ENCODE measurements at regions not wholly inside any gene's neighbourhood (a gene's known extent, or its start where the extent isn't known, plus 50 kb on each side); places are given as distances from the start of the nearest gene placed in this dataset.

DNA sequence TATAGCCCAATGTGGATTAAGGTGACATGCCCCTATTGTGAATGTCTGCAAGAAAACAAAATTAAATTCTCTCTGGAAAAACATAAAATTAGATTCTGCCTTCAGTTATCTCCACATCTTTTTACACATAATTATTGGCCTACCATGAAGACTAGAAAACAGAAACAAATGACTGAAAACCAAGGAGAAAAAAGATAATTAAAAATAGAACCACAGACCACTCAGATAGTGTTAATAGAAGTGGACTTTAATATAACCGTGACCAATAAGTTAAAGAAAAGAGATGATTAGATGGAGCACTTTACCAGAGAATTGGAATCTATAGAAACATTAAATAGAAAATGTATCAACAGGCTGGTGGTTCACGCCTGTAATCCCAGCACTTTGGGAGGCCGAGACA, 445.7 kb downstream of the EPM2A start:
- DNase-seq = no peak

DNA sequence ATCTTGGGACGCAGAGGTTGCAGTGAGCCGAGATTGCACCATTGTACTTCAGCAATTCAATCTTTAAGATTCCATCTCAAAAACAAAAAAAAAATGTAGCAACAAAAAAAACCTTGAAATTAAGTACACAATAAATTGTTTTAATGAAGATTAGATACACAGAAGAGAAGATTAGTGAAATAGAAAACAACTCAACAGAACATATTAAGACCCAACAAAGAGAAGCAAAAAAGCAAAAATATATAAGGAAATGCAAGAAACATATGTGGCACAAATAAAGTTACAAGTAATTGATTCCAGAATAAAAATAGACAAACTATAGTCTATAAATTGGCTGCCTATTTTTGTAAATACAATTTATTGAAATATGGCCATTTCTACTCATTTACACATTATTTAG, 445.2 kb downstream of the EPM2A start:
- no peak for DNase-seq

DNA sequence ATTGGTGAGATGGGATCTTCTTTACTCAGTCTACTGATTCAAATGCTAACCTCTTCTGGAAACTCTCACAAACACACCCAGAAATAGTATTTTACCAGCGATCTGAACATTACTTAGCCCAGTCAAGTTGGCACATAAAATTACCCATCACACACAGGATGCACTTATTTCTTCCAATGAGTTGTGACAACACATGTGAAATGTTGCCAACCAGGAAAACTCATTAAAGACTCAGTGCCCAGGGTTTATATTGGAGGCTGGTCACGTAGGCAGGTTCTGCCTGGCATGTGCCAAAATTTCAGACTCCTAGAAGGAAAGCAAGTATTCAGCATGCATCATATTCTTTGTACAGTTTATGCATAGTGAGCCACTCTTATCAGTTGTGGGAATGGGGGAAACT, 443.3 kb downstream of the EPM2A start:
- no peak for DNase-seq

DNA sequence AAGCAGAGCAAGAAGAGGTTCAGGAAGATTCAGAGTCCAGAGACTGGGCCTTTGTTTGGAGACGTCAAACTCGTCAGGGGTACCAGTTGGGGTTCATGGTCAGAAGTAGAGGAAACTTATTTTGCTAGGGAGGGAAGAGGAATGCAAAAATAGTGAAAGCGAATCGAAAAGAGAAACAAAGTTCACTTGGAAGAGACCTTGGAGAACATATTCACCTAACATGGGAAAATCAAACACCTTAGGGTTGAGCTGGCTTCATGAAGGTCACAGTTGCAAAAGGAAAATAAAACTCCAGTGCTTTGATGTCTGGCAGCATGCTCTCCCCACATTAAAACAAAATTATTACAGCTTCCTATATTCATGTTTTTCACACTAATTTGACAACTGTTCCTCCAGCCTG, 440.4 kb downstream of the EPM2A start:
- DNase-seq = no peak

DNA sequence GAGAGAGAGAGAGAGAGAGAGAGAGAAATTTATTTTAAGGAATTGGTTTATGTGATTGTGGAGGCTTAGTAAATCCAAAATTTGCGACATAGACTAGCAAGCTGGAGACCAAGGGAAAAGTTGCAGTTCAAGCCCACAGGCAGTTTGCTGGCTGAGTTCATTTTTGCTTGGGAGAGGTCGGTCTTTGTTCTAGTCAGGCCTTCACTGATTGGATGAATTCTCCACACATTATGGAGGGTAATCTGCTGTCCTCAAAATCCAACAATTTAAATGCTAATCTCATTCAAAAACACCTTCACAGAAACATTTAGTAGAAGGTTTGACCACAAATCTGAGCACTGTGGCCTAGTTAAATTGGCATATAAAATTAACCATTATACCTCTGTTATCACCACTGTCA, 439.6 kb downstream of the EPM2A start:
- no peak for DNase-seq

GRCh38 chr6:145305670-145306069, 429.6 kb downstream of the EPM2A start:
- DNase-seq = no peak

DNA sequence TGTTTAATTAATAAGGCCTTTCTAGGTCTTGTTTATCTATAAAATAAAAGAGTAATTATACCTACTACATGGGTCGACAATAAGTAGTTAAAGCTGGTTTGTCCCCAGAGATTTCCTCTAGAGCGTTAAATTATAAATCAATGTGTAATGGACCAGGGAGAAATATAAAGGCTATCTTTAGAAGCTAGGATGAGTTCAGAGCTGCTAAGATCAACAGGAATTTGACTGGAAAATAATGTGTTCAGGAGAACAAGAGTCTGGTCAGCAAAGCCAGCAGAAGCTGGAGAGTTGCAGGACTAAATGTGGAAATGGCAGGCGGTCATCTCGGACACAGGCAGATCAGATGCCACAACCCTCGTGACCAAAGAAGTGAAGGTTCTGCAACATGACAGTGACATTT, 428.8 kb downstream of the EPM2A start:
- DNase-seq = no peak

- DNase-seq = peak; percentile 36
Observed at GRCh38 chr6:145309842-145310535, 425.3 kb downstream of the EPM2A start.

DNA sequence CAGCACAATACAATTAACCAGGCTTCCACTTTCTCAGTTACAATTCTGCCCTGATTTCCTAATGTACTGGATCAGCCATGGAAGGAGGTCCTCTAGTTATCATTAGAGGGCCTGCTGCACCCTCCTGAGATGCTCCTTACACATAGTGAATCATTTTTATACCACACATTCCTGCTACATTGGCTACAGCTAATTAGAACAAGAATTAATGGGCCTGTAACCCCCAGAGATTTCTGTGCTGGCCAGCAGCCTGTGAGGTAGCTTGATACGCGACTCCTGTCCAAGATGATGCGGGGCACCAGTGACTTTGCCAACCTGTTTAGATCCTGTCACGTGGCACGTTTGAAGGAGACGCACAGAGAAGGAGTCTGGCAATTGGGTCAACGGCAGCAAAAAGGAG, 422.8 kb downstream of the EPM2A start:
- no peak for DNase-seq

DNA sequence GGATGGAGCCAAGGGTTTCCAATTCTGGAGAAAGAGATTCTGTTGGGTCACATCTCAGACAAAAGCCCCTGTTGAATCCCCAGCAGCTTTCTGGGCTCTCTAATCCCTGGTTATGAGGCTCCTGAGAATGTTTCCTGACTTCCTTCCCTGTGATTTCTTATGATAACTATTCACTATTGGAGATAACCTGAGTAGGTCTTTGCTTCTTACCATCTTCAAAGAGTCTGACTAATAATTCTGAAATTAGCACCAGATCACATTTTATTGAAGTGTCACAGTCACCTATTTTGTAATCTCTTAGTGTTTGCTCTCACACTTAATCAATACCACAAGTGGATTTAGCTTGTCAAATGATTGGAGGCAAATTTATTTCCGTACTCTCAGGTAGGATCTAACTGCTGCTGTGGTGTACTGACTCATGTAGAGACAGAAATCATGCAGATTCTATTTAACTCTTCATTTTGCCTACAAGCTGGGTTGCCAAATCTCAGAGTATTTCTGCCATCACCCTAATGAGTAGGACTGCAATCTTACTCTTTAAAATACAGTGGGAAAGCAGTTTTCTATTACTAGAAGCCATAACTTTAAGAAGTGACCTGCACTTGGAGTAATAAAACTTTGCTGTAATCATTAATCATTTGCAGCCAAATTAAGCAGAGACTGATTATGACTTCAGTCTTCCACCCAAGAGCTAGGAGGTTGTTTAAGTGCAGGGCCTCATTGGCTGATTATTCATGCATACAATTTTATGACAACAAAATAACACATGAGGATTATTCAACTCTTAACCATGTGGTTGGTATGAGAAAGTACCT, 422.1 kb downstream of the EPM2A start:
- DNase-seq = no peak

- no peak for DNase-seq
Observed at GRCh38 chr6:145315982-145316600, 419.2 kb downstream of the EPM2A start.

DNA sequence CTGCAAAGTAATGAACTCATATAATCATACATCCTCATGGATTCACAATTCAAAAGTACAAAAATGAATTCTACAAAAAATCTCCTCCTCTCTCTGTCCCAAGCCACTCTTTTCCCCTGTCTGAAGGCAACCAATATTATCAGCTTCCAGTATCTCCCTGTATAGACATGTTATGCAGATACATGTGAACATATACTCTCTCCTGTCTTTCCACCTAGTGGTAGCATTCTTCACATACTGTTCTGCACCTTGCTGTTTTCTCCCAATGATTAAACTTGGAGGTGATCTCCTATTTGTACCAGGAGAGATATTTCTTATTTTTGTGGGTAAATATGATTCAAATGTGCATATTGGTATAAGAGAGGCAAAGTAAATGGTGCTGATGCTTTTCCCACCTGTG, 416.4 kb downstream of the EPM2A start:
- DNase-seq = no peak

DNA sequence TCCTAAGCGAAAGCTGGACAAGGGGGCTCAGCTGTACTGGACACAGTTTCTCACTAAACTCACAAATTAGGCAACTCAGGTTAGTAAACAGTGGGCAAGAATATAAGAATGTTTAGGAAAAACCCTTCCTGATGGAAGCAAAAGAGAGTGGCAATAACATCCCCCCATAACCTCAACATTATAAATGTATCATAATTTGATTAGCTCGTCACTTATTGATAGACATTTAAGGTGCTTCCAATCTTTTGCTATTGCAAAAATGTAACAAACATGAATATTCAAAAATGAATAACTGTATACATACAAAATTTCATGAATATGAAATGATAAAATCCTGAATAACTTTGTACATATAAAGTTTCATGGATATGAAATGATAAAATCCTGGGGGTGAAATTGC, 415.7 kb downstream of the EPM2A start:
- DNase-seq = no peak

- DNase-seq = no peak
Observed at GRCh38 chr6:145323646-145324045, 411.7 kb downstream of the EPM2A start.

GRCh38 chr6:145327586-145327985, 407.7 kb downstream of the EPM2A start:
- no peak for DNase-seq

GRCh38 chr6:145329257-145329656, 406.1 kb downstream of the EPM2A start:
- no peak for DNase-seq

DNA sequence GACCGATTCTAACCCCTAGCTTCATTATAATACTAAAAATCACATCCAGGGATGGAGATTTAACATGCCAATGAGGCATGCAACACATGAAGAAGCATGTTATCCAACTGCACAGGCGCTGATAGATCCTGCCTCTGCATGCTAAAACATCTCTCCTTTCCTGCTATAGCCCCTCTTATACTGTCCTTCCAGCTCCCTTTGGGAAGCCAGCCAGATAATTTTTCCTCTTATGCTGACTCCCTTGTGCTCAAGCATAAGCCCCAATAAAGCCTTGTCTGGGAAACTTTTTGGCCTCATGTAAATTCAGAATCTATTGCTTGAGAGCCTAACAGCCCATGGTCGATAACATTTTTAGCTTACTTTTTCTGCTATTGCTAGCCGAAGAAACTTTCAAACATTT, 404.3 kb downstream of the EPM2A start:
- DNase-seq = no peak

DNA sequence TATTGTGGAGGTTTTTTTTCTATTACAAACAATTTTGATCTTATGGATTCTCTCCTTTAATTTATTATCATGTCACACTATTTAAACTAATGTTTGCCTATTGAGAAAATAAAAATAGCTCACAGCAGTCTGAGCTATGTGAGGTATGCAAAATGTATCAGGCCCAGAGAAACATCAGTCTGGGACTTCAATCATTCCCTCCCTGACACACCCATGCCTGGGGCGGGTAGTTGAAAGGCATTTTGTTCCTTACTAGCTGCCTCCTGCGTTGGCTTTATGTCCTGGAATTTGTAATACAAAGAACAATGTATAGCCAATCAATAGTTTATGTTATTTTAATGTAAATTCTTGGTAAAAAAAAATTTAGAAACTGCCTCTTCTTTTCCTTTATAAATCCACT, 403.3 kb downstream of the EPM2A start:
- DNase-seq = no peak

DNA sequence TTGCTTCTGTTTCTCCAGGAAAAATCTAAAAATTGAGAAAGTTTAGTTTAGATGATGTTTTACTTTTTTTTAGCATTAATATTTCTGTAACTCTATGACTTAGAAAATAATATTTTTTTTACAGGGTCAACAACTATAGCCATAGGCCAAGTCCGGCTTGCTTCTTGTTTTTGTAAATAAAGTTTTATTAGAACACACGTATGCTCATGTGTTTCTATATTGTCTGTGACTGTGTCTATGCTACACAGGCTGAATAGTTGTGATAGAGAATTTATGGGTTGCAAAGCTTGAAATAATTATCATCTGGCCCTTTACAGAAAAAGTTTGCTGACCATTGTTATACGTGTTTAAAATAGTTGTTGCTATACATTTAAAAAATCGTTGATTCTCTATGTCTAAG, 399.2 kb downstream of the EPM2A start:
- DNase-seq = no peak

DNA sequence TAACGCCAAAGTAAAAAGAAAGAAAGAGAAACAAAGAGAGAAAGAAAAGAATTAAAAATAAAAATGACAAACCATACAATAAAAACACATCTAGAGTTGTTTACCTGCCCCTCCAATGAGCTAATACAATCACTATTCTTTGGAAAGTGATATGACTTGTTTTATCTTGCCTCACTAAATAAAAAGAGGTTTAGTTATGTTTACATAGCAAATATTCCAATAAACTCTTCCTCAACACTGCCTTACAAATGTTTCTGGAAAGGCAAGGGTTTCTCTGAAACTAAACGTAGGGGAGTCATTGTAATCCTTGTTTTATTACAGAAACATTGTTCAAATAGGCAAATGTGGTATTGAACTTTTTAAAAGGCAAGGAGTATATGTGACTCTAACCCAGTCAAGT, 396.2 kb downstream of the EPM2A start:
- DNase-seq = no peak

DNA sequence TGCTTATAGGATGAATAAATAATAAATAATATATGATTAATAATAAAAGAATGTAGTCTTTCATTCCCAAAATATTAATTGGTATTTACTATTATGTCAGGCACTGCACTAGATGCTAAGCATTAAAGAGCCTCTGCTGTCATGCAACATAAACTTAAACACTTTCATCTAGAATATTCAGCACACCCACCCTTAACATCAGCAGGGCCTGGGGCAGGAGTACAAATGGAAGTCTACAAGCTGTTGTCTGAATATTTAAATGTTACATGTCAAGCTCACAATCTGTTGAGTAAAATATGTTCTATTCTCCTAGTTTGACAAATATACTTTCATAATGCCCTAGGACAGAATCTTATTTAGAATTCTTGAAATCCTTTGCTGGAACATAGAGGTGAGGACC, 395.1 kb downstream of the EPM2A start:
- DNase-seq = no peak

DNA sequence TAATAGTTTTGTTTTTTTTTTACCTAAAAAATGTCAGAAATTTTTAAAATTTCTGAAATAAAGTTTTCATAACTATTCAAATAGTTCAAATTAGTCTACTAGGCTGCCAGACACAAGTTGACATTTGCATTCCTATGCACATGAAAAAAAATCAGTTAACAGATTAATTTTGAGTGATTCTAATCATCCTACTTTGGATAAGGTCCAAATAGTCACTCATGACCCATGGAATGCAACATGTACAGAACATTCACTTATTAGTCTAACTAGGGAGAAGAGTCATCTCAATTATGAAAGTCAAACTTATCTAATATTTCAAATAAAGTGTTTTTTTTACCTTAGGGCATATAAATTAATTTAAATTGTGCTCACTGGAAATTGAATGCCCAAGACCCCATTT, 390.2 kb downstream of the EPM2A start:
- no peak for DNase-seq

DNA sequence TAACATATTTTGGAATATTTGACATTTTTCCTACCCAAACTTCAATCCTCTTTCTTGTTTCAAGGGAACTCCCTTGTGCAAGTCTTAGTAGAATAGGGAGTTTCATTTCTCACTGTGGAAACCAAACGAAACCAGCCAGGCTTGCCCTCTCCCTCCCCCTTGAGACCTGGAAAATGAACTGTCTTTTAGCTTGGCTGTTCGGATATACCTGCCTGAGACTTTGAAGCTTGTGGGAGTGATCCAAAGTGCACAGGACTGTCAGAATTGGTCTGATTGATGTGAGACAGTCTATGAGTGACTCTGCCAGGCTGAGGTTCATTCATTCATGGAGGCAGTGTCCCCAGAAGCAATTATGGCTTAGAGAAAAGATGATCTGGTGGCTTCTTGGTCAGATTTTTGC, 388.1 kb downstream of the EPM2A start:
- DNase-seq = no peak

DNA sequence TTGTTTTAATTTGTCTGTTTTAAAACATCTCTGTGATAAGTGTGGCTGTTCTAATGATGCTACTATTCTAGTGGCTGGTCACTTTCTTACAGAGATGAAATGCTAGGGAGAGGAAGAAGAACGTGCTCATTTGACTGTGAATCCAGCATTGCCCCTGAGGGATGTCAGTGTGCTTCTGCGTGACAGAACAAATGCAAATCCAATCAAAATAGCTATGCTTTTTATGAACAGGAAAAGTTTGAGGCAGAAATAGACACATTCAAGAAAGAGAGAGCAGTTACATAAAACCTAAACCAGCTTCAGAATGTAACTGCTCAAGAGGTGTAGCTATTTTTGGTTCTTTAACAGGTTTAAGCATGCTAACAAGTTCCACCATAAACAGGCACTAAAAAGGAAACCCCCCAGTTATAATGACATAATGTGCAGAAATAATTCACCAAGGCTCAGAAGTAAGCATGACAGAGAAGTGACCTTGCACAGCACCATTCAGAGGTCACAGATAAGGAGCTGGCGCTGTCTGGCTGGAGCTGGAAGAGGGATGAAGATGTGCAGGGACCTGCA, 385.3 kb downstream of the EPM2A start:
- DNase-seq = no peak

Measured in fibroblast of skin of scalp (primary cell).